Calu3 (cell line): ENCODE measurements at regions not wholly inside any gene's neighbourhood (a gene's known extent, or its start where the extent isn't known, plus 50 kb on each side); places are given as distances from the start of the nearest gene placed in this dataset.

Experiments used
- BruUV-seq: library from RNA; stranded (reverse); fragments of 400-500 nt; replicated peaks from 2 replicates; lab custom pipeline; 2021; lab: Mats Ljungman, UMichigan
- CTCF ChIA-PET: fragments of 300-600 bp; sonication (Branson Sonifier 250); formaldehyde crosslinking; loops from one replicate; lab custom pipeline; 2022; ENCODE audit warnings: antibody characterized with exemption; lab: Charles Lee
- DNase-seq: peaks from one replicate; pipeline ENCODE4 v3.0.0; 2022
- H3K27ac Mint-ChIP-seq: one replicate; pipeline ENCODE4 v1.8.0; 2022; ENCODE audit warnings: mixed read lengths; ENCODE audit not compliant: unreplicated experiment
- H3K27me3 Mint-ChIP-seq: one replicate; pipeline ENCODE4 v1.8.0; 2022; ENCODE audit warnings: mixed read lengths; ENCODE audit not compliant: unreplicated experiment
- H3K36me3 Mint-ChIP-seq: one replicate; pipeline ENCODE4 v1.8.0; 2022; ENCODE audit warnings: mild to moderate bottlenecking, moderate library complexity, mixed read lengths; ENCODE audit not compliant: insufficient read depth, unreplicated experiment
- H3K4me1 Mint-ChIP-seq: one replicate; pipeline ENCODE4 v1.8.0; 2022; ENCODE audit warnings: mild to moderate bottlenecking, low read depth, mixed read lengths; ENCODE audit not compliant: unreplicated experiment
- H3K4me3 Mint-ChIP-seq: one replicate; pipeline ENCODE4 v1.8.0; 2022; ENCODE audit warnings: mild to moderate bottlenecking, low read depth, moderate library complexity, mixed read lengths; ENCODE audit not compliant: unreplicated experiment
- H3K9me3 Mint-ChIP-seq: one replicate; pipeline ENCODE4 v1.8.0; 2022; ENCODE audit warnings: low read depth, mixed read lengths; ENCODE audit not compliant: unreplicated experiment
- intact Hi-C: fragments of 100-400 bp; cut with micrococcal nuclease; formaldehyde crosslinking; loops from one replicate; pipeline ENCODE4 v1.10.0; 2022; ENCODE audit not compliant: unreplicated experiment
- TF ChIP-seq, protein P1 (sequence below): fragments of 200-600 bp; IDR thresholded peaks from one replicate; pipeline ENCODE4 v1.8.0; 2022; ENCODE audit warnings: antibody characterized with exemption; ENCODE audit not compliant: unreplicated experiment

- TF ChIP-seq, protein P1, sequence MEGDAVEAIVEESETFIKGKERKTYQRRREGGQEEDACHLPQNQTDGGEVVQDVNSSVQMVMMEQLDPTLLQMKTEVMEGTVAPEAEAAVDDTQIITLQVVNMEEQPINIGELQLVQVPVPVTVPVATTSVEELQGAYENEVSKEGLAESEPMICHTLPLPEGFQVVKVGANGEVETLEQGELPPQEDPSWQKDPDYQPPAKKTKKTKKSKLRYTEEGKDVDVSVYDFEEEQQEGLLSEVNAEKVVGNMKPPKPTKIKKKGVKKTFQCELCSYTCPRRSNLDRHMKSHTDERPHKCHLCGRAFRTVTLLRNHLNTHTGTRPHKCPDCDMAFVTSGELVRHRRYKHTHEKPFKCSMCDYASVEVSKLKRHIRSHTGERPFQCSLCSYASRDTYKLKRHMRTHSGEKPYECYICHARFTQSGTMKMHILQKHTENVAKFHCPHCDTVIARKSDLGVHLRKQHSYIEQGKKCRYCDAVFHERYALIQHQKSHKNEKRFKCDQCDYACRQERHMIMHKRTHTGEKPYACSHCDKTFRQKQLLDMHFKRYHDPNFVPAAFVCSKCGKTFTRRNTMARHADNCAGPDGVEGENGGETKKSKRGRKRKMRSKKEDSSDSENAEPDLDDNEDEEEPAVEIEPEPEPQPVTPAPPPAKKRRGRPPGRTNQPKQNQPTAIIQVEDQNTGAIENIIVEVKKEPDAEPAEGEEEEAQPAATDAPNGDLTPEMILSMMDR = no peak
- no TSS peak for BruUV-seq
- Mint-ChIP-seq H3K36me3 (no peaks in the 10 kb centered on the region), H3K9me3 (peaks cover 2% of the 10 kb centered on the region), H3K4me3 (no peak overlapping the region), H3K27ac (no peak overlapping the region), H3K4me1 (no peaks in the 10 kb centered on the region), H3K27me3 (no peaks in the 10 kb centered on the region)
- intact Hi-C loops = no loop called here
- no peak for DNase-seq
- CTCF ChIA-PET = no interaction called here
Measured at GRCh38 chr10:33535866-33536265, 201.4 kb upstream of the NRP1 start.

DNA sequence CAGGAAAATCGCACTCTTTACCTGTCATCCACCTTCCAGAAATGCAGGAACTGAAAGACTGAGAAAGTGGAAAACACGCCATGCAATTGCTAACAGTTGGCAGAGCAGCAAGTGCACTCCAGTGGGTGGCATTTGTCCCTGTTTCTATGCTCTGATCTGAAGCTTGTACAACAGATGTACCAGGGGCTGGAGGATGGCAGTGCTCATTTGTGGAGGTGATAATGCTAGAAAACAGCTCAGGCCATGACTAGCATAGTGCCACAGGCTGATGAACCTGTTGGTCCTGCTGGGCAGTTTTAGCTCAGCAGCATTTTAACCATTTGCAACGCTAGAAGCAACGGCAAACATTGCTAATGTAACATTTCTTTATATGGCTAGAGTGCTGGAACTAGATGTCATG lies 199.9 kb upstream of the NRP1 start:
- H3K27ac Mint-ChIP-seq = no peak overlapping the region
- no peak overlapping the region for H3K4me3 Mint-ChIP-seq
- CTCF ChIA-PET = no interaction called here
- H3K36me3 Mint-ChIP-seq = no peaks in the 10 kb centered on the region
- H3K4me1 Mint-ChIP-seq = no peaks in the 10 kb centered on the region
- H3K27me3 Mint-ChIP-seq = no peaks in the 10 kb centered on the region
- no peak for DNase-seq
- intact Hi-C loops = no loop called here
- TF ChIP-seq, protein P1 = no peak
- peaks cover 2% of the 10 kb centered on the region for H3K9me3 Mint-ChIP-seq
- BruUV-seq = no TSS peak

DNA sequence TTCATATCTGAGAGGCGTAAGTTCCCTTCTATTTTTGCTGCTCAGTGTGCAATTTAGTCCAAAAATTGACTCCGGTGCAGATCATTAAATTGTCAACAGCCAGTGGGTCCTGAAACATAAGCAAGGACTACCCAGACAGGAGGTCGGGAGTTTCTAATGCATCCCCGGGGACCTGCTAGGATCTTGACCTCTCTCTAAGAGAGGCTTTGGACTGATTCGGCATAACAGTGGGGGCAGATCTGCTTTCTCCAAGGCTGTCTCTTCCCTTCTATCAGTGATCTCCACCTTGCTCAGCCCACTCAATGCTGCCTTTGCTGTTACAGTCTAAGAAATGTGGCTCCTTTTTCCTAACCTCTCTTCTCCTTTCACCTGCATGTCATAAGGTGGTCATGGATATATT lies 199.1 kb upstream of the NRP1 start:
- CTCF ChIA-PET = no interaction called here
- Mint-ChIP-seq H3K9me3 (peaks cover under 1% of the 10 kb centered on the region), H3K4me3 (no peak overlapping the region), H3K27ac (no peak overlapping the region), H3K36me3 (no peaks in the 10 kb centered on the region), H3K4me1 (no peaks in the 10 kb centered on the region), H3K27me3 (no peaks in the 10 kb centered on the region)
- DNase-seq = no peak
- BruUV-seq = no TSS peak
- intact Hi-C loops = no loop called here
- TF ChIP-seq, protein P1 = no peak

GRCh38 chr10:33532901-33533300 lies 198.4 kb upstream of the NRP1 start:
- H3K4me3 Mint-ChIP-seq = no peak overlapping the region

More at GRCh38 chr10:33532901-33533300, 198.4 kb upstream of the NRP1 start:
- TF ChIP-seq, protein P1 = no peak
- H3K9me3 Mint-ChIP-seq = no peaks in the 10 kb centered on the region
- no peak overlapping the region for H3K27ac Mint-ChIP-seq
- no TSS peak for BruUV-seq
- no peaks in the 10 kb centered on the region for H3K4me1 Mint-ChIP-seq
- DNase-seq = no peak
- intact Hi-C loops = no loop called here
- CTCF ChIA-PET = no interaction called here
- H3K27me3 Mint-ChIP-seq = no peaks in the 10 kb centered on the region
- H3K36me3 Mint-ChIP-seq = no peaks in the 10 kb centered on the region
